CD4-positive, alpha-beta T cell (primary cell): ENCODE measurements at regions not wholly inside any gene's neighbourhood (a gene's known extent, or its start where the extent isn't known, plus 50 kb on each side); places are given as distances from the start of the nearest gene placed in this dataset.

Experiments
- ATAC-seq: fragments of 200-7000 bp; cut with Tn5 transposase; one replicate; pipeline ENCODE4 v1.10.0; 2022; ENCODE audit warnings: mild to moderate bottlenecking; ENCODE audit not compliant: poor library complexity
- CTCF ChIA-PET: fragments of 350-600 bp; sonication (Branson Sonifier 250); formaldehyde crosslinking; loops from one replicate; lab custom pipeline; 2021; ENCODE audit warnings: antibody characterized with exemption, inconsistent platforms; lab: Charles Lee
- POLR2A ChIA-PET: fragments of 350-600 bp; sonication (Branson Sonifier 250); formaldehyde crosslinking; loops from one replicate; lab custom pipeline; 2021; ENCODE audit warnings: antibody characterized with exemption, inconsistent platforms; lab: Charles Lee
- DNase-seq, 14 experiments: peaks; one replicate each; pipeline ENCODE4 v3.0.0-alpha.2; 2013 to 2020; ENCODE audit warnings: mixed read lengths in 2 of 14
- H3K27ac ChIP-seq, 2 donors: one replicate each; pipeline versions ENCODE4 v1.5.1 to v1.7.0; 2013; ENCODE audit warnings: low read length in 2 of 2, low read depth in 1 of 2, mild to moderate bottlenecking in 1 of 2
- H3K27me3 ChIP-seq, 2 experiments: 1 replicate in 1 of 2; 2 replicates in 1 of 2; pipeline versions ENCODE4 v1.6.1 to v1.7.0; 2013; ENCODE audit warnings: low read length in 2 of 2, control low read depth in 1 of 2, mild to moderate bottlenecking in 1 of 2, moderate library complexity in 1 of 2; ENCODE audit not compliant: insufficient read depth in 2 of 2, control insufficient read depth in 1 of 2
- H3K36me3 ChIP-seq: one replicate; pipeline ENCODE4 v1.6.1; 2013; ENCODE audit warnings: low read length, control low read depth; ENCODE audit not compliant: insufficient read depth
- H3K4me1 ChIP-seq: one replicate; pipeline ENCODE4 v1.6.1; 2013; ENCODE audit warnings: low read length, control low read depth; ENCODE audit not compliant: insufficient read depth
- H3K4me3 ChIP-seq: one replicate; pipeline ENCODE4 v1.5.1; 2013; ENCODE audit warnings: mild to moderate bottlenecking, low read length, moderate library complexity
- H3K9me3 ChIP-seq, 2 experiments: 1 replicate in 1 of 2; 2 replicates in 1 of 2; pipeline versions ENCODE4 v1.6.1 to v1.7.0; 2013; ENCODE audit warnings: low read length in 2 of 2, mild to moderate bottlenecking in 2 of 2, control low read depth in 1 of 2, moderate library complexity in 1 of 2; ENCODE audit not compliant: control insufficient read depth in 1 of 2, insufficient read depth in 1 of 2
- H3K27ac Mint-ChIP-seq: one replicate; pipeline ENCODE4 v1.8.0; 2020; ENCODE audit warnings: mixed read lengths
- H3K27me3 Mint-ChIP-seq: one replicate; pipeline ENCODE4 v1.8.0; 2021; ENCODE audit warnings: mixed read lengths
- H3K36me3 Mint-ChIP-seq: one replicate; pipeline ENCODE4 v1.8.0; 2021; ENCODE audit warnings: low read depth, mixed read lengths
- H3K4me1 Mint-ChIP-seq: one replicate; pipeline ENCODE4 v1.8.0; 2021; ENCODE audit warnings: low read depth, mixed read lengths
- H3K4me3 Mint-ChIP-seq: one replicate; pipeline ENCODE4 v1.8.0; 2020; ENCODE audit warnings: mild to moderate bottlenecking, mixed read lengths
- H3K9me3 Mint-ChIP-seq: one replicate; pipeline ENCODE4 v1.8.0; 2020; ENCODE audit warnings: mixed read lengths
- CTCF ChIP-seq: fragments of 200-600 bp; IDR thresholded peaks from one replicate; pipeline ENCODE4 v1.8.0; 2022; ENCODE audit warnings: antibody characterized with exemption, mild to moderate bottlenecking
- intact Hi-C, 2 experiments: fragments of 100-400 bp; cut with DNase I in 1 of 2; cut with micrococcal nuclease in 1 of 2; formaldehyde crosslinking; loops; one replicate each; pipeline versions ENCODE4 v1.15.1 to v1.9.0; 2023 to 2025; cut with DNase I, micrococcal nuclease

GRCh38 chr4:82181789-82182188 lies 192.0 kb downstream of the HNRNPD start:
- no peak overlapping the region for H3K27ac ChIP-seq
- no peak overlapping the region for H3K4me3 ChIP-seq
- Mint-ChIP-seq H3K36me3 (no peaks in the 10 kb centered on the region), H3K27ac (no peak overlapping the region), H3K4me3 (no peak overlapping the region), H3K4me1 (no peaks in the 10 kb centered on the region), H3K9me3 (peaks cover 2% of the 10 kb centered on the region), H3K27me3 (no peaks in the 10 kb centered on the region)
- no peak for ATAC-seq
- intact Hi-C loops, result no loop called here
- no peak for DNase-seq
- ChIA-PET CTCF (no interaction called here), POLR2A (no interaction called here)
- no peaks in the 10 kb centered on the region for H3K4me1 ChIP-seq
- H3K9me3 ChIP-seq, result no peaks in the 10 kb centered on the region
- no peaks in the 10 kb centered on the region for H3K36me3 ChIP-seq
- no peak for TF ChIP-seq CTCF
- no peaks in the 10 kb centered on the region for H3K27me3 ChIP-seq

GRCh38 chr4:82172186-82172585 lies 201.6 kb downstream of the HNRNPD start:
- Histone ChIP-seq H3K9me3 (peaks cover 0 to 6% of the 10 kb centered on the region in 2 experiments), H3K4me3 (no peak overlapping the region), H3K27me3 (no peaks in the 10 kb centered on the region), H3K27ac (no peak overlapping the region), H3K36me3 (no peaks in the 10 kb centered on the region), H3K4me1 (no peaks in the 10 kb centered on the region)
- intact Hi-C loops, result no loop called here
- H3K4me3 Mint-ChIP-seq, result no peak overlapping the region
- no peaks in the 10 kb centered on the region for H3K4me1 Mint-ChIP-seq
- CTCF ChIA-PET, result no interaction called here
- POLR2A ChIA-PET, result no interaction called here
- H3K27ac Mint-ChIP-seq, result no peak overlapping the region
- H3K27me3 Mint-ChIP-seq, result no peaks in the 10 kb centered on the region
- no peak for ATAC-seq
- TF ChIP-seq CTCF, result no peak
- no peaks in the 10 kb centered on the region for H3K36me3 Mint-ChIP-seq
- DNase-seq, result no peak
- H3K9me3 Mint-ChIP-seq, result peaks cover 5% of the 10 kb centered on the region

- no peaks in the 10 kb centered on the region for H3K36me3 Mint-ChIP-seq
- Histone ChIP-seq H3K4me1 (no peaks in the 10 kb centered on the region), H3K27me3 (no peaks in the 10 kb centered on the region), H3K27ac (no peak overlapping the region), H3K36me3 (no peaks in the 10 kb centered on the region), H3K9me3 (peaks cover 0 to 6% of the 10 kb centered on the region in 2 experiments), H3K4me3 (no peak overlapping the region)
- no peaks in the 10 kb centered on the region for H3K4me1 Mint-ChIP-seq
- H3K27me3 Mint-ChIP-seq, result no peaks in the 10 kb centered on the region
- no peak for TF ChIP-seq CTCF
- POLR2A ChIA-PET, result no interaction called here
- H3K9me3 Mint-ChIP-seq, result peaks cover 5% of the 10 kb centered on the region
- no peak overlapping the region for H3K27ac Mint-ChIP-seq
- intact Hi-C loops, result no loop called here
- ATAC-seq, result no peak
- no peak overlapping the region for H3K4me3 Mint-ChIP-seq
- DNase-seq, result no peak
- CTCF ChIA-PET, result no interaction called here
Observed at GRCh38 chr4:82171531-82172155, 202.1 kb downstream of the HNRNPD start.
